LNCAP (cell line): ENCODE measurements at regions not wholly inside any gene's neighbourhood (a gene's known extent, or its start where the extent isn't known, plus 50 kb on each side); places are given as distances from the start of the nearest gene placed in this dataset.

Experiments used
- TF ChIP-seq, protein P1 (sequence below): fragments of 450-650 bp; IDR thresholded peaks from 2 replicates; pipeline ENCODE4 v1.5.1; 2017; ENCODE audit warnings: mild to moderate bottlenecking

DNA sequence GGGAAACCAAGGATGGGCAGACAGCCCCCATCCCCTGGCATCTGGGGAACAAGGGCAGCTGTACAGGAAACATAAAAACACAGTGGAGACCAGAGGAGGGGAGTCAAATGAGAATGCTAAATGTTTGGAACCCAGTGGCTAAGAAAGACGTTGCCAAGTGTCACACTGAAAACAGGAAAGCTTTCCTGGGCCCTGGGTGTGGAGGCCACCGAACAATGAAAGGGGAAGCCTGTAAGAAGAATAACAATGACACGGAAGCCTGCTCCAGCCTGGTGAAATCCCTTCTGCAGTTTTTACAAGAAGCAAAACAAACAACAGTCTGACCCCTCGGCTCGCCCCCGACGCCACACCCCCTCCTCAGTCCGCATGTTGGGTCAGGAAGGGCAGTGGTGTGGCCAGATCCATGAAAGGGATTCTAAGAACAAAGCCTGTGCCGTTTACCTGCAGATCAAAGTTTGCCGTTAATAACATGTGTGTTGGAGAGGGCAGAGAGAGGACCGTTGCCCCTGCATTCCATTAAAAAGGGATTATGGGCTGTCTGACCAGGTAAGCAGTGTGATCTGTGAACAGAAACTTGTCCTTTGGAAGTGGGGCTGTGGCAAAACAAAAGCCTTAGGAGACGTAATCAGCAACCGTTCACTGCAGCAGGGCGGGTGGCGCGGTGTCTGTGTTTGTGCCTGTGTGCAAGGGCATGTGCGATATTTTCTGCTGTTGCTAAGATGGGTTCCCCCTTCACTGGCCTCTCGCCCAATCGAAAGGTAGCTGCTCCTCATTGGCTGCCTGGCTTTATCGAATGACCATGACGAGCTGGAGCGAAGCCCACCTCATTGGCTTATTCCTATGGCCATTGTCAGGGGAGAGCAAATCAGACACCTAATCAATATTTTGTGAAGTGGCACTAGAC, 113.7 kb upstream of the BLID start:
- TF ChIP-seq, protein P1, sequence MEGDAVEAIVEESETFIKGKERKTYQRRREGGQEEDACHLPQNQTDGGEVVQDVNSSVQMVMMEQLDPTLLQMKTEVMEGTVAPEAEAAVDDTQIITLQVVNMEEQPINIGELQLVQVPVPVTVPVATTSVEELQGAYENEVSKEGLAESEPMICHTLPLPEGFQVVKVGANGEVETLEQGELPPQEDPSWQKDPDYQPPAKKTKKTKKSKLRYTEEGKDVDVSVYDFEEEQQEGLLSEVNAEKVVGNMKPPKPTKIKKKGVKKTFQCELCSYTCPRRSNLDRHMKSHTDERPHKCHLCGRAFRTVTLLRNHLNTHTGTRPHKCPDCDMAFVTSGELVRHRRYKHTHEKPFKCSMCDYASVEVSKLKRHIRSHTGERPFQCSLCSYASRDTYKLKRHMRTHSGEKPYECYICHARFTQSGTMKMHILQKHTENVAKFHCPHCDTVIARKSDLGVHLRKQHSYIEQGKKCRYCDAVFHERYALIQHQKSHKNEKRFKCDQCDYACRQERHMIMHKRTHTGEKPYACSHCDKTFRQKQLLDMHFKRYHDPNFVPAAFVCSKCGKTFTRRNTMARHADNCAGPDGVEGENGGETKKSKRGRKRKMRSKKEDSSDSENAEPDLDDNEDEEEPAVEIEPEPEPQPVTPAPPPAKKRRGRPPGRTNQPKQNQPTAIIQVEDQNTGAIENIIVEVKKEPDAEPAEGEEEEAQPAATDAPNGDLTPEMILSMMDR = no peak

DNA sequence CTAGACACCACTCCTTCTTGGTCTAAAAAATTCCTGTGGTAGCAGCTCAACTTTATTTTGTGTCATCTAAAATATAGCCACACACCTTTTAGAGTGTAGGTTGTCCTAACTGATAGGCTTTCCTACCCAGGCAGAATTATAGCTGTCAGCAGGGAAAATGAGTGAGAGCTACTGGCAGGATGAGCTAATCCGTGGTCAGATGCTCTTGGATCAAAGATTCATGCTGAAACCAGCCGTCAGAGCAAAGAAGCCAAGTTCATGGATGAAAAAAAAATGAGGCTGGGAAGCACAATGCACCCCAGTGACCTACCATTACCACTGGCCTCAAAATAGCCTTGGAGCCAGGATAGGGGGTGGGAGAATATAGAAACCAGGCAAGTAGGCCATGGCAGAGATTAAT, 113.1 kb upstream of the BLID start:
- TF ChIP-seq, protein P1 = no peak

DNA sequence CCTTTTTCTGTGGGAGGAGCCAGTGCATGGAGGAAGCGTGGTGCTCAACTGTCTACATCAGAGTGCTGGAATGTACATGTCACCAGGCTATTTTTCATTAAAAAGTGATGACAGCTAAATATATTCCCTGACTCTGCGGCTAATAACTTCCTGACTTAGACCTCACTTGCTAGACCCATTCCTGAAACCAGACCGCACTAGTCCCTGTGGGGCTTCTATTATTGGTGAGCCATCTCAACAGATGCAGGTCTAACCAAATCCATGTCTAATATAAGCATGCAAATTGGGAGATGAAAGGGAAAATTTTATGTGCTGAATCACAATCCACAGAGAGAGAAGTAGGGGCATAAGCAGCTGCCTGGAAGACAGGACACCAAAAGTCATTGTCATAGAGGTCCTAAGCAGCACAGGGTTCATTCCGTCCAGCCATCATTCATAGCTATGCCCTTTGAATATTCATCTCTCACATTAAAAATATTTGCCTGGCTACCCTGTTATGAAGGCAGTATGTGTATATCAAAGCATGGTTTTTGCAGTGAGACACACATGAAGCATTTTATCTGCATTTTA, 110.9 kb upstream of the BLID start:
- TF ChIP-seq, protein P1 = no peak

DNA sequence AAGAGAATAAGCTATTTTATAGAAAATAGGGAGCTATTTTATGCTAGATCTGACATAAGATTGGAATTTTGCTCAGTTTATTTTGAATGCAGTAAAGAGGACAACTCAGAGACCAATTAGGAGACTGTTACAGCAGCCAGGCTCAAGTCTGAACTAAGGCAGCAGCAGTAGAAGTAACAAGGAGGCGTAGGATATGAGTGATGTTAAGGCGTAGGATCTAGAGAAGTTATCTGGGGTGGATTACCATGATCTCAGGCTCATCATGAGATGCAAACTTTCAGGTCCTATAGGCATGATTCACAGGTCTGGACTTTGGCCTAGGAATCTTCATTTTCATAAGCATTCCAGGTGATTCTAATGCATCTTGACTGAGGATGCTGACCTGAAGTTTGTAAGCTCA, 108.9 kb upstream of the BLID start:
- TF ChIP-seq, protein P1 = no peak

DNA sequence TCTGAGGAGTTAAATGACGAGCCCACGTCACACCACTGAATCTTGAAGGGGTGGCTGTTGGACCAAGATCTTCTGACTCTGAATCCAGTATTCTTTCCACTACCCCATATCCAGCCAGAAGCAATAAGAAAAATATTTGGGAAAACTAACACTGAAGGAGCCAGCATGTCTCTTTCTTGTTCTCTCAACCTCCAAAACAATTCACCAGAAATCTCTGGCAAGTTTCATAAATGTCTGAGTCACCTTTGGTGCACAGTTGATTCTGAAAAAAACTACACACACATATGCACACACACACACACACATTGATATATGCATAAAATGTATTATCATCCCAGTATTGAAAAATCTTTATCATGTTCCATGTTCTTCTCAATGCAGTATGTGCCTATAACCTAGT, 104.3 kb upstream of the BLID start:
- TF ChIP-seq, protein P1 = no peak

DNA sequence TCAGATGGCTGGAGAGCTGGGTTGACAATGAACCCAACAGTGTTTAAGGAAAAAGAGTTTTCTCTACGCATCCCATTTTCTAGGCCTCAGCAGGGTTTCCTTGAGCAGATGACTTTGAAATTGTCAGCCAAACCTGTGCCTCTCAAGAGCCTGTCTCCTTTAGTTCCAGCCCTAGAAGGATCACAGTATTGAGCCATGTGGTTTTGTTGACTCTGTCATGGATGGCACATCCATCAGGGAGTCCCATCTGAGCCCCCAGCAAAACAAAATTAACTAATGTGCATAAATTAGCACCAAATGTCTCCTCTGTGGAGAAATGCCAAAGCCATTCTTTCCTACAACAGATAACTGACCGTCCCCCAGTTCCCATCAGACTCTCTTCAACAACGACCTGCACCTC, 103.8 kb upstream of the BLID start:
- TF ChIP-seq, protein P1 = no peak

DNA sequence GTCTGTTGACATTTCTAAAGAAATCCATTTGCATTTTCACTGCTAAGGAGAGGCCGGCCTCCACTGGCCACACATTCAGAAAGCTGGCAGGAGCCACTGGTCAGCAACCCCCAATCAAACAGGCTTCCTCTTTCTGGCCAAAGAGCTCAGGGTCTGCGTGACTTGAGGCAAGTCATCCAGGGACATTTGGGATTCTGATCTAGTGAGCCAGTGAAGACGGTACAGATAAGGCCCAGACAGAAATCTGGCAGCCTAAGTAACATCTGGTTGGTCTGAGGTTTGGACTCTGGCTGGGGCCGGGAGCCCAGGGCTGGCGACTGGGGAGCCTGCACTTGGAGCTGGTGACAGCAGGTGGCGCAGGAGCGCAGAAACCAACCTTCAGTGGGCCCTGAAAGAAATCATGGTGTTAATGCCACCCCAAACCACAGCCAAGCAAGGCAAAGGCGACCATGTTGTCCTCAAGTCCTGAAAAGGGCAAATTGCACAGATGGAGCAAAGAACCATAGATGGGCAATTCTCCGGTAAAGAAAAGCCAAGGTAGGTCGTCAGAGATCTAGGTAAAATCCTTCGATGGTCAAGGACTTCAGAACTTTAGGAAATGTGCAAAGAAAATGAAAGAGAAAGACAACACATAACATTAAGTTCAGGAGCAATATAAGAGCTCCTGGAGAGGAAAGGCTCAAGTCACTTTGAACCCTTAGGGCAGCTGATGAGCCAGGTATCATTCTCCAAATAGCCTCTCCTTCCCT, 99.4 kb upstream of the BLID start:
- TF ChIP-seq, protein P1 = peak; percentile 86
